ENCODE measurements at regions not wholly inside any gene's neighbourhood (a gene's known extent, or its start where the extent isn't known, plus 50 kb on each side); places are given as distances from the start of the nearest gene placed in this dataset.

- DNase-seq, result no peak
Measured at GRCh38 chr14:101435546-101435945, 125.7 kb upstream of the DIO3 start.

GRCh38 chr14:101439023-101439422 is 122.3 kb upstream of the DIO3 start:
- no peak for DNase-seq

- no peak for DNase-seq
Measured at GRCh38 chr14:101440496-101440895, 120.8 kb upstream of the DIO3 start.

- DNase-seq, result no peak
Measured at GRCh38 chr14:101441710-101442109, 119.6 kb upstream of the DIO3 start.

- DNase-seq, result peak; percentile 60 to 76
Measured at GRCh38 chr14:101442451-101442850, 118.8 kb upstream of the DIO3 start.

GRCh38 chr14:101444116-101444515 is 117.2 kb upstream of the DIO3 start:
- no peak for DNase-seq

GRCh38 chr14:101445278-101445677 is 116.0 kb upstream of the DIO3 start:
- DNase-seq, result no peak

GRCh38 chr14:101446387-101446969 is 114.8 kb upstream of the DIO3 start:
- DNase-seq, result no peak

- no peak for DNase-seq
Measured at GRCh38 chr14:101449114-101449513, 112.2 kb upstream of the DIO3 start.

- no peak for DNase-seq
Measured at GRCh38 chr14:101451166-101451565, 110.1 kb upstream of the DIO3 start.

- no peak for DNase-seq
Measured at GRCh38 chr14:101453225-101453624, 108.1 kb upstream of the DIO3 start.

GRCh38 chr14:101454229-101454628 is 107.1 kb upstream of the DIO3 start:
- no peak for DNase-seq

GRCh38 chr14:101456246-101457175 is 104.8 kb upstream of the DIO3 start:
- DNase-seq, result no peak

GRCh38 chr14:101457301-101457935 is 103.9 kb upstream of the DIO3 start:
- no peak for DNase-seq

- DNase-seq, result no peak
Measured at GRCh38 chr14:101457936-101458740, 103.2 kb upstream of the DIO3 start.

GRCh38 chr14:101458741-101459550 is 102.3 kb upstream of the DIO3 start:
- no peak for DNase-seq

GRCh38 chr14:101459551-101459900 is 101.8 kb upstream of the DIO3 start:
- DNase-seq, result no peak

GRCh38 chr14:101460521-101460920 is 100.8 kb upstream of the DIO3 start:
- no peak for DNase-seq

- no peak for DNase-seq
Measured at GRCh38 chr14:101460986-101461750, 100.1 kb upstream of the DIO3 start.

- no peak for DNase-seq
Measured at GRCh38 chr14:101461891-101462290, 99.4 kb upstream of the DIO3 start.

Measured in CD4-positive, alpha-beta T cell treated with Interferon alpha-2 for 1 hour (primary cell).